Type B pancreatic cell (in vitro differentiated cells): ENCODE measurements at regions not wholly inside any gene's neighbourhood (a gene's known extent, or its start where the extent isn't known, plus 50 kb on each side); places are given as distances from the start of the nearest gene placed in this dataset.

Experiments
- DNase-seq: peaks from one replicate; pipeline ENCODE4 v3.0.0; 2021; ENCODE audit warnings: mixed read lengths; ENCODE audit not compliant: unreplicated experiment; ENCODE audit errors: extremely low spot score
- H3K27ac Mint-ChIP-seq: 2 replicates; pipeline ENCODE4 v1.8.0; 2021; ENCODE audit warnings: mild to moderate bottlenecking, mixed read lengths
- H3K27me3 Mint-ChIP-seq: 2 replicates; pipeline ENCODE4 v1.8.0; 2021; ENCODE audit warnings: mixed read lengths
- H3K36me3 Mint-ChIP-seq: 2 replicates; pipeline ENCODE4 v1.8.0; 2021; ENCODE audit warnings: mixed read lengths
- H3K4me1 Mint-ChIP-seq: one replicate; pipeline ENCODE4 v1.8.0; 2021; ENCODE audit warnings: mixed read lengths; ENCODE audit not compliant: unreplicated experiment
- H3K4me3 Mint-ChIP-seq: 2 replicates; pipeline ENCODE4 v1.8.0; 2021; ENCODE audit warnings: mild to moderate bottlenecking, mixed read lengths
- H3K9me3 Mint-ChIP-seq: 2 replicates; pipeline ENCODE4 v1.8.0; 2021; ENCODE audit warnings: mixed read lengths
- CTCF ChIP-seq: fragments of 200-600 bp; sonication (generic); conservative IDR thresholded peaks from 2 replicates; pipeline ENCODE4 v1.5.0; 2021; ENCODE audit warnings: antibody characterized with exemption, mild to moderate bottlenecking

GRCh38 chr10:120735315-120735714, 115.8 kb upstream of the WDR11 start:
- Mint-ChIP-seq H3K27me3 (peaks cover 28% of the 10 kb centered on the region), H3K9me3 (no peaks in the 10 kb centered on the region), H3K4me1 (no peaks in the 10 kb centered on the region), H3K36me3 (no peaks in the 10 kb centered on the region), H3K4me3 (no peak overlapping the region), H3K27ac (no peak overlapping the region)
- no peak for TF ChIP-seq CTCF
- DNase-seq, result no peak

GRCh38 chr10:120735773-120736371, 115.3 kb upstream of the WDR11 start:
- Mint-ChIP-seq H3K36me3 (no peaks in the 10 kb centered on the region), H3K9me3 (no peaks in the 10 kb centered on the region), H3K4me1 (no peaks in the 10 kb centered on the region), H3K27me3 (peaks cover 28% of the 10 kb centered on the region), H3K27ac (no peak overlapping the region), H3K4me3 (no peak overlapping the region)
- no peak for DNase-seq
- peak; percentile 86 for TF ChIP-seq CTCF

- Mint-ChIP-seq H3K4me1 (no peaks in the 10 kb centered on the region), H3K27me3 (peaks cover 29% of the 10 kb centered on the region), H3K9me3 (no peaks in the 10 kb centered on the region), H3K4me3 (no peak overlapping the region), H3K27ac (no peak overlapping the region), H3K36me3 (no peaks in the 10 kb centered on the region)
- TF ChIP-seq CTCF, result no peak
- no peak for DNase-seq
These were observed 114.8 kb upstream of the WDR11 start for GRCh38 chr10:120736377-120736776.

- no peak for TF ChIP-seq CTCF
These were observed 112.5 kb upstream of the WDR11 start for GRCh38 chr10:120738658-120739057.

GRCh38 chr10:120741396-120741795, 109.8 kb upstream of the WDR11 start:
- no peak overlapping the region for H3K4me3 Mint-ChIP-seq
- no peak for TF ChIP-seq CTCF
- peaks cover 5% of the 10 kb centered on the region for H3K9me3 Mint-ChIP-seq
- H3K27me3 Mint-ChIP-seq, result peaks cover 45% of the 10 kb centered on the region
- H3K36me3 Mint-ChIP-seq, result no peaks in the 10 kb centered on the region
- H3K4me1 Mint-ChIP-seq, result peaks cover 6% of the 10 kb centered on the region
- DNase-seq, result no peak
- no peak overlapping the region for H3K27ac Mint-ChIP-seq

More at GRCh38 chr10:120738658-120739057, 112.5 kb upstream of the WDR11 start:
- no peaks in the 10 kb centered on the region for H3K4me1 Mint-ChIP-seq
- no peaks in the 10 kb centered on the region for H3K36me3 Mint-ChIP-seq
- no peak for DNase-seq
- peaks cover 34% of the 10 kb centered on the region for H3K27me3 Mint-ChIP-seq
- no peak overlapping the region for H3K4me3 Mint-ChIP-seq
- H3K9me3 Mint-ChIP-seq, result no peaks in the 10 kb centered on the region
- no peak overlapping the region for H3K27ac Mint-ChIP-seq

GRCh38 chr10:120742373-120742772, 108.8 kb upstream of the WDR11 start:
- Mint-ChIP-seq H3K36me3 (no peaks in the 10 kb centered on the region), H3K27me3 (peaks cover 49% of the 10 kb centered on the region), H3K27ac (no peak overlapping the region), H3K4me1 (peaks cover 7% of the 10 kb centered on the region), H3K9me3 (peaks cover 5% of the 10 kb centered on the region), H3K4me3 (no peak overlapping the region)
- no peak for TF ChIP-seq CTCF
- no peak for DNase-seq
